IPS-20b (cell line): ENCODE measurements at regions not wholly inside any gene's neighbourhood (a gene's known extent, or its start where the extent isn't known, plus 50 kb on each side); places are given as distances from the start of the nearest gene placed in this dataset.

ENCODE experiments used
- H3K27ac ChIP-seq: one replicate; pipeline ENCODE4 v1.5.1; 2013; ENCODE audit warnings: low read length
- H3K27me3 ChIP-seq: 2 replicates; pipeline ENCODE4 v1.6.1; 2013; ENCODE audit warnings: mild to moderate bottlenecking, low read length, inconsistent platforms; ENCODE audit not compliant: insufficient read depth
- H3K36me3 ChIP-seq: 2 replicates; pipeline ENCODE4 v1.6.1; 2013; ENCODE audit warnings: low read depth, mild to moderate bottlenecking, inconsistent platforms, low read length, moderate library complexity; ENCODE audit not compliant: insufficient read depth
- H3K4me1 ChIP-seq: 2 replicates; pipeline ENCODE4 v1.6.1; 2013; ENCODE audit warnings: mild to moderate bottlenecking, control low read depth, inconsistent platforms, low read length, moderate library complexity; ENCODE audit not compliant: insufficient read depth
- H3K4me3 ChIP-seq: 2 replicates; pipeline ENCODE4 v1.5.1; 2013; ENCODE audit warnings: mild to moderate bottlenecking, low read length, inconsistent platforms
- H3K9ac ChIP-seq: 2 replicates; pipeline ENCODE4 v1.6.1; 2013; ENCODE audit warnings: low read depth, mild to moderate bottlenecking, inconsistent platforms, low read length, moderate library complexity
- H3K9me3 ChIP-seq: 2 replicates; pipeline ENCODE4 v1.6.1; 2013; ENCODE audit warnings: mild to moderate bottlenecking, low read depth, low read length, inconsistent platforms; ENCODE audit not compliant: insufficient read depth

- no peaks in the 10 kb centered on the region for H3K36me3 ChIP-seq
- no peak overlapping the region for H3K4me3 ChIP-seq
- H3K9ac ChIP-seq, result no peak overlapping the region
- no peaks in the 10 kb centered on the region for H3K9me3 ChIP-seq
- H3K27ac ChIP-seq, result no peak overlapping the region
- H3K4me1 ChIP-seq, result 0 out of 2 replicates have a peak, but pooled peaks cover 12% of the 10 kb centered on the region
- H3K27me3 ChIP-seq, result no peaks in the 10 kb centered on the region
Measured at GRCh38 chr9:69980591-69980990, 63.1 kb upstream of the MAMDC2 start.

- Histone ChIP-seq H3K27ac (no peak overlapping the region), H3K9ac (no peak overlapping the region), H3K9me3 (no peaks in the 10 kb centered on the region), H3K27me3 (no peaks in the 10 kb centered on the region), H3K4me1 (0 out of 2 replicates have a peak, but pooled peaks cover 10% of the 10 kb centered on the region), H3K4me3 (no peak overlapping the region), H3K36me3 (no peaks in the 10 kb centered on the region)
Measured at GRCh38 chr9:69981686-69982445, 61.8 kb upstream of the MAMDC2 start.

DNA sequence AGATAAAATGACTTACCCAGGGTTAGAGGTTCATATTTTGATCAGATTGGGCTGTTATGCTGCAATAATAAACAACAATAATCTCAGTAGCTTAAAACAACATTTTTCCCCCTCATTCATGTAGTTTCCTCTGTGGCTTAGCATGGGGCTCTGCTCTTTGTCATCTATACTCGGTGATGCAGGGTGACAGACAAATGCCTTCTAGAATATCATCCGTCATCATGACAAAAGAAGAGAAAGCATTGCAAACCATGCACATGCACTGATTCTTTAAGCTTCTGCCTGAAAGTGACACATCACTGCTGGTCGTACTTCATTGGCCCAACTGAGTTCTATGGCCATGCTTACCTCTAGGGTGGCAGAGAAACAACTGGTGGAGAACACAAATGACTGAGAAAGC lies 58.8 kb upstream of the MAMDC2 start:
- no peak overlapping the region for H3K9ac ChIP-seq
- 0 out of 2 replicates have a peak, but pooled peaks cover 10% of the 10 kb centered on the region for H3K4me1 ChIP-seq
- no peak overlapping the region for H3K4me3 ChIP-seq
- H3K36me3 ChIP-seq, result no peaks in the 10 kb centered on the region
- no peaks in the 10 kb centered on the region for H3K9me3 ChIP-seq
- H3K27me3 ChIP-seq, result no peaks in the 10 kb centered on the region
- no peak overlapping the region for H3K27ac ChIP-seq

DNA sequence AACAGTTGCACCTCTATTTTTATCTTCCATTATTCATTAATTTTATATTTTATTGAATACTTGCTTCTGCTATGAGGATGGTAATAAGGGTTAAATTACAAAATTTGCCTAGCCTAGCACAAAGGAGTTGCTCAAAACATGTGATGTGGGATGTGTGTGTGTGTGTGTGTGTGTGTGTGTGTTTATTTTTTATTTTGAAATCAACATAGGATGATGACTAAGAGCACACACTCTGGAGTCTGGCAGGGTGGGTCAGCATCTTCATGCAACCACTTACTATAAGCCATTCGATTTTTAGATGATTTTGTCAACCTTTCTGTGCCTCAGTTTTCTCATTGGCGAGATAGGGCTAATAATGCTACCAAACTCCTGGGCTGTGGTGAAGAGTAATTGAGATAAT lies 57.7 kb upstream of the MAMDC2 start:
- Histone ChIP-seq H3K9ac (no peak overlapping the region), H3K27ac (no peak overlapping the region), H3K36me3 (no peaks in the 10 kb centered on the region), H3K9me3 (no peaks in the 10 kb centered on the region), H3K4me3 (no peak overlapping the region), H3K4me1 (0 out of 2 replicates have a peak, but pooled peaks cover 10% of the 10 kb centered on the region), H3K27me3 (no peaks in the 10 kb centered on the region)

DNA sequence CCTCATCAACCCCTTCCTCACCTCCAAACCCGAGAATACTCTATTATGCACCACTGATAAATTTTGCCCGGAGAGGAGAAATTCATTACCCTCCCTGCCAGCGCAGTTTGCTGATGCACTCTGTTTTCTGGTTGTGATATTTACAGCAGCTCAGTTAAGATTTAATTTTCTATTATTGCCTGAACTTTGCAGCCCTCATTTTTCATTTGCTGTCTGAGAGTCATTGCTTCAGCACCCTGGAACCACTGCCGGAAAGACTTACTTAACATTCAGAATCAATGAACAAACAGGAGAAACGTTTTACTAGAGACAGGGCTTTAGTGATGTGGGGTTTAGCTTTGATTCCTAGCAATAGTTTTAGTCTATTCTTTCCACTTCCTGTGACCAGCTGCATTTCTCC lies 56.7 kb upstream of the MAMDC2 start:
- H3K9me3 ChIP-seq, result no peaks in the 10 kb centered on the region
- H3K27me3 ChIP-seq, result no peaks in the 10 kb centered on the region
- H3K9ac ChIP-seq, result no peak overlapping the region
- H3K4me3 ChIP-seq, result no peak overlapping the region
- 0 out of 2 replicates have a peak, but pooled peaks cover 2% of the 10 kb centered on the region for H3K4me1 ChIP-seq
- H3K36me3 ChIP-seq, result no peaks in the 10 kb centered on the region
- H3K27ac ChIP-seq, result no peak overlapping the region

DNA sequence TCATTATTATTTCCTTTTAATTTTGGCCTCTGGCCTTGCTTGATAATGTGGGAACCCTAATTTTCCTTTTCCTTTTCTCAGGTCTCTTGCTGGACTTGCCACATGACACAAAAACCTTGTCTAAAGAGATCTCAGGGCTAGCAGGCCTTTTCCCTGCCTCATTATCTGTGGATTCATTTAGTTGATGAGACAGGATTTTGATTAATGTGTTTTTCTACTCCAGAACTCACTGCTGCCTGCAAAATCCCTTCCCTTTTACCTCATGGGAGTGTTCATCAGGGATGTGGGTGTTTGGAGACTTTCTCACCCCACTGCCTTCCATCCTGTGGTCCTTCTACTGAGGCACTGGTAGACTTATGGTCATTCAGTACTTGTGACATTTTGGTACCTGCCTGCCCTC lies 56.2 kb upstream of the MAMDC2 start:
- H3K9me3 ChIP-seq, result no peaks in the 10 kb centered on the region
- no peaks in the 10 kb centered on the region for H3K27me3 ChIP-seq
- H3K4me1 ChIP-seq, result no peaks in the 10 kb centered on the region
- H3K4me3 ChIP-seq, result no peak overlapping the region
- H3K27ac ChIP-seq, result no peak overlapping the region
- no peaks in the 10 kb centered on the region for H3K36me3 ChIP-seq
- no peak overlapping the region for H3K9ac ChIP-seq

DNA sequence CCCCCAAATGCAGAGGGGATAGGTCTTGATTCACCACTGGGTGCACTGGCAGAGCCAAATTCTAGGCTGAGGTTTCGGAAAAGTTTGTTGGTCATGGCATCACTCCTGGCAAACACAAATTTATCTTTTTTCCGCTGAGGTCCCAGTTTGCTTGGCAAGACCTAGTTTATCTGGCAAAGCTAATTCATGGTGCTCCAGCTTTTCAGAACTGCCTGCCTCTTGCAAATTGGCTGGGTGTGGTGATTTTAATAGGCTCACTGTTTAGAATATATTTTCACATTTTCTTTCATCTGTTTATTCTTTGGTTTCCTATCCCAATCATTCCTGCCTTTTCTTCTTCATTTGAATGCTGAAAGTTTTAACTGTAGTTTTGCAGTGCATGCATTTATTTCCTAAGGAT lies 50.5 kb upstream of the MAMDC2 start:
- Histone ChIP-seq H3K4me1 (no peaks in the 10 kb centered on the region), H3K4me3 (no peak overlapping the region)

More for the DNA sequence above, 50.5 kb upstream of the MAMDC2 start:
- no peaks in the 10 kb centered on the region for H3K27me3 ChIP-seq
- H3K9me3 ChIP-seq, result no peaks in the 10 kb centered on the region
- H3K9ac ChIP-seq, result no peak overlapping the region
- no peak overlapping the region for H3K27ac ChIP-seq
- H3K36me3 ChIP-seq, result no peaks in the 10 kb centered on the region
